Panc1 (cell line): ENCODE measurements at regions not wholly inside any gene's neighbourhood (a gene's known extent, or its start where the extent isn't known, plus 50 kb on each side); places are given as distances from the start of the nearest gene placed in this dataset.

Experiments used
- ATAC-seq: fragments of 200-7000 bp; cut with Tn5 transposase; 2 replicates; pipeline ENCODE4 v1.9.1; 2020; ENCODE audit warnings: mild to moderate bottlenecking, moderate library complexity
- BruUV-seq: library from RNA; stranded (reverse); fragments of 400-500 nt; replicated peaks from 2 replicates; lab custom pipeline; 2021; lab: Mats Ljungman, UMichigan
- CTCF ChIA-PET: fragments of 300-600 bp; sonication (Branson Sonifier 250); formaldehyde crosslinking; loops from one replicate; lab custom pipeline; 2022; ENCODE audit warnings: antibody characterized with exemption; lab: Charles Lee
- POLR2A ChIA-PET: fragments of 300-600 bp; sonication (Branson Sonifier 250); formaldehyde crosslinking; loops from one replicate; lab custom pipeline; 2022; ENCODE audit warnings: antibody characterized with exemption; lab: Charles Lee
- DNase-seq: peaks from one replicate; pipeline ENCODE4 v3.0.0-alpha.2; 2010; ENCODE audit warnings: low read depth, low spot score
- H3K27ac ChIP-seq: 2 replicates; pipeline ENCODE4 v1.5.1; 2011; ENCODE audit warnings: mild to moderate bottlenecking, low read length, inconsistent platforms
- H3K27me3 ChIP-seq: fragments of 200-500 bp; sonication (Bioruptor generic); 2 replicates; pipeline ENCODE4 v1.6.0; 2014; ENCODE audit warnings: low read length, inconsistent platforms; ENCODE audit not compliant: control insufficient read depth, insufficient read depth
- H3K36me3 ChIP-seq: fragments of 200-500 bp; sonication (Bioruptor generic); 2 replicates; pipeline ENCODE4 v1.5.1; 2014; ENCODE audit warnings: inconsistent platforms, mild to moderate bottlenecking, low read length, moderate library complexity; ENCODE audit not compliant: control insufficient read depth, insufficient read depth
- H3K4me1 ChIP-seq: 2 replicates; pipeline ENCODE4 v1.5.1; 2011; ENCODE audit warnings: inconsistent platforms, mild to moderate bottlenecking, low read length, moderate library complexity; ENCODE audit not compliant: control insufficient read depth, insufficient read depth
- H3K4me3 ChIP-seq, 2 experiments: 2 replicates each; pipeline ENCODE4 v1.5.1; 2011 to 2012; ENCODE audit warnings: low read depth in 2 of 2, low read length in 2 of 2, mild to moderate bottlenecking in 2 of 2, inconsistent platforms in 1 of 2, moderate library complexity in 1 of 2
- H3K9me3 ChIP-seq: fragments of 200-500 bp; sonication (Bioruptor generic); 2 replicates; pipeline ENCODE4 v1.5.1; 2014; ENCODE audit warnings: low read depth, mild to moderate bottlenecking, inconsistent platforms, low read length, moderate library complexity; ENCODE audit not compliant: control insufficient read depth, insufficient read depth
- CTCF ChIP-seq: fragments of 450-650 bp; IDR thresholded peaks from 2 replicates; pipeline ENCODE4 v1.5.1; 2017; ENCODE audit warnings: mild to moderate bottlenecking
- POLR2AphosphoS5 ChIP-seq: IDR thresholded peaks from 2 replicates; pipeline ENCODE4 v1.6.1; 2012; ENCODE audit warnings: mild to moderate bottlenecking, low read depth, low read length, moderate library complexity
- REST ChIP-seq, 2 experiments: IDR thresholded peaks; 2 replicates each; pipeline ENCODE4 v1.6.1; 2011 to 2012; ENCODE audit warnings: low read depth in 2 of 2, control low read depth in 1 of 2, low read length in 1 of 2, mild to moderate bottlenecking in 1 of 2, moderate library complexity in 1 of 2; ENCODE audit not compliant: insufficient read depth in 1 of 2
- SIN3A ChIP-seq: IDR thresholded peaks from 2 replicates; pipeline ENCODE4 v1.6.1; 2012; ENCODE audit warnings: low read depth, mild to moderate bottlenecking, low read length, moderate library complexity, borderline replicate concordance; ENCODE audit not compliant: insufficient read depth
- TCF7L2 ChIP-seq: IDR thresholded peaks from 2 replicates; pipeline ENCODE4 v1.6.1; 2011; ENCODE audit warnings: mild to moderate bottlenecking, low read depth, low read length, inconsistent platforms
- in situ Hi-C: cut with HindIII; loops from 2 replicates; pipeline ENCODE4 v1.10.0; 2016; ENCODE audit warnings: low sequenced_read_pairs, low pct_unique_long_range_greater_than_20kb
- intact Hi-C: fragments of 100-400 bp; cut with micrococcal nuclease; formaldehyde crosslinking; loops from one replicate; pipeline ENCODE4 v1.10.0; 2022; ENCODE audit not compliant: unreplicated experiment

GRCh38 chr15:94021621-94022320, 209.6 kb upstream of the MCTP2 start:
- Histone ChIP-seq H3K27me3 (no peaks in the 10 kb centered on the region), H3K27ac (no peak overlapping the region), H3K4me1 (no peaks in the 10 kb centered on the region), H3K9me3 (no peaks in the 10 kb centered on the region), H3K4me3 (no peak overlapping the region), H3K36me3 (no peaks in the 10 kb centered on the region)
- intact Hi-C loops, result no loop called here
- DNase-seq (no peak), ATAC-seq (no peak)
- TF ChIP-seq TCF7L2 (no peak), SIN3A (no peak)
- no TSS peak for BruUV-seq
- CTCF ChIA-PET, result no interaction called here
- in situ Hi-C loops, result no loop called here
- POLR2A ChIA-PET, result no interaction called here

GRCh38 chr15:94019062-94019461, 212.3 kb upstream of the MCTP2 start:
- intact Hi-C loops, result no loop called here
- in situ Hi-C loops, result no loop called here
- no TSS peak for BruUV-seq
- DNase-seq (no peak), ATAC-seq (no peak)
- no peaks in the 10 kb centered on the region for H3K27me3 ChIP-seq
- ChIA-PET CTCF (no interaction called here), POLR2A (no interaction called here)
- H3K36me3 ChIP-seq, result no peaks in the 10 kb centered on the region
- TF ChIP-seq SIN3A (no peak), POLR2AphosphoS5 (no peak), CTCF (no peak), REST (IDR thresholded peaks at IDR 0.05; ENCODE audit: insufficient read depth in 1 of 2, low read depth in 2 of 2, low read length in 1 of 2) (no peak), TCF7L2 (no peak)
- H3K4me3 ChIP-seq, result no peak overlapping the region
- no peak overlapping the region for H3K27ac ChIP-seq
- H3K9me3 ChIP-seq, result no peaks in the 10 kb centered on the region
- no peaks in the 10 kb centered on the region for H3K4me1 ChIP-seq

DNA sequence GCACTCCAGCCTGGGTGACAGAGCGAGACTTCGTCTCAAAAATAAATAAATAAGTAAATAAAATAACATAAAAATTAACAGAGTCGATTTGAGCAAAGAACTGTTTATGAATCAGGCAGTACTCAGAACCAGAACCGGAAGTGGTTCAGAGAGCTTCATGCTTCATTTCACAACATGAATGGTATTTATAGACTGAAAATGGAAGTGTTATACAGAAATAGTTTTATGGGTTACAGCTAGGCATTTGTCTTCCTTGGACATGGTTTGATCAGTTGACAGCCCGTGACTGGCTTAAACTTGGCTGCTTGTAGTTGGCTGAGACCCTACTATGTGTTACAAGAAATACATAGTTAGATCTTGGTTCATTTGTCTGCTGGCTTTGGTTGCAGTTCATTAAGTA, 216.0 kb upstream of the MCTP2 start:
- CTCF ChIA-PET, result no interaction called here
- intact Hi-C loops (no loop called here), in situ Hi-C loops (no loop called here)
- H3K27ac ChIP-seq, result no peak overlapping the region
- H3K4me1 ChIP-seq, result no peaks in the 10 kb centered on the region
- no peak for TF ChIP-seq TCF7L2
- TF ChIP-seq SIN3A, result no peak
- no peak for TF ChIP-seq REST (IDR thresholded peaks at IDR 0.05; ENCODE audit: insufficient read depth in 1 of 2, low read depth in 2 of 2, low read length in 1 of 2)
- no peak for TF ChIP-seq CTCF
- TF ChIP-seq POLR2AphosphoS5, result no peak
- no peaks in the 10 kb centered on the region for H3K27me3 ChIP-seq
- no TSS peak for BruUV-seq
- no peaks in the 10 kb centered on the region for H3K36me3 ChIP-seq
- POLR2A ChIA-PET, result no interaction called here
- DNase-seq (no peak), ATAC-seq (no peak)
- H3K9me3 ChIP-seq, result no peaks in the 10 kb centered on the region
- H3K4me3 ChIP-seq, result no peak overlapping the region
